Mesenchymal stem cell (in vitro differentiated cells and primary cell): ENCODE measurements at regions not wholly inside any gene's neighbourhood (a gene's known extent, or its start where the extent isn't known, plus 50 kb on each side); places are given as distances from the start of the nearest gene placed in this dataset.

Experiments
- DNase-seq: peaks from one replicate; pipeline ENCODE4 v3.0.0-alpha.2; 2013
- H2AFZ ChIP-seq: one replicate; pipeline ENCODE4 v1.6.1; 2013; ENCODE audit warnings: low read depth, mild to moderate bottlenecking, control low read depth, inconsistent platforms, low read length, moderate library complexity
- H2AK5ac ChIP-seq: 2 replicates; pipeline ENCODE4 v1.6.1; 2013; ENCODE audit warnings: low read length, moderate library complexity, mild to moderate bottlenecking, inconsistent platforms; ENCODE audit not compliant: severe bottlenecking
- H2BK120ac ChIP-seq: one replicate; pipeline ENCODE4 v1.6.1; 2013; ENCODE audit warnings: low read depth, mild to moderate bottlenecking, inconsistent platforms, low read length, moderate library complexity
- H2BK12ac ChIP-seq, 2 experiments: one replicate each; pipeline ENCODE4 v1.6.1; 2013; ENCODE audit warnings: inconsistent platforms in 2 of 2, low read length in 2 of 2, mild to moderate bottlenecking in 2 of 2, moderate library complexity in 2 of 2, control low read depth in 1 of 2
- H2BK15ac ChIP-seq: one replicate; pipeline ENCODE4 v1.6.1; 2013; ENCODE audit warnings: mild to moderate bottlenecking, low read depth, inconsistent platforms; ENCODE audit not compliant: poor library complexity, severe bottlenecking
- H2BK5ac ChIP-seq: 2 replicates; pipeline ENCODE4 v1.6.1; 2013; ENCODE audit warnings: low read depth, mild to moderate bottlenecking, low read length, control low read depth, inconsistent platforms; ENCODE audit not compliant: poor library complexity, severe bottlenecking
- H3K14ac ChIP-seq, 2 experiments: one replicate each; pipeline ENCODE4 v1.6.1; 2013; ENCODE audit warnings: inconsistent platforms in 2 of 2, low read length in 2 of 2, control low read depth in 1 of 2, mild to moderate bottlenecking in 1 of 2, moderate library complexity in 1 of 2
- H3K18ac ChIP-seq, 2 experiments: one replicate each; pipeline ENCODE4 v1.6.1; 2013; ENCODE audit warnings: inconsistent platforms in 2 of 2, low read length in 2 of 2, control low read depth in 1 of 2, low read depth in 1 of 2, mild to moderate bottlenecking in 1 of 2
- H3K23ac ChIP-seq, 2 experiments: one replicate each; pipeline ENCODE4 v1.6.1; 2013; ENCODE audit warnings: inconsistent platforms in 2 of 2, low read length in 2 of 2, mild to moderate bottlenecking in 2 of 2, moderate library complexity in 2 of 2, control low read depth in 1 of 2
- H3K27ac ChIP-seq: 2 replicates; pipeline ENCODE4 v1.5.1; 2013; ENCODE audit warnings: mild to moderate bottlenecking, moderate library complexity, low read length, control low read depth, inconsistent platforms; ENCODE audit not compliant: poor library complexity, severe bottlenecking
- H3K27me3 ChIP-seq, 2 experiments: 2 replicates each; pipeline versions ENCODE4 v1.6.1 to v1.7.0; 2013; ENCODE audit warnings: low read length in 2 of 2, mild to moderate bottlenecking in 2 of 2, moderate library complexity in 2 of 2, control low read depth in 1 of 2, inconsistent platforms in 1 of 2; ENCODE audit not compliant: control insufficient read depth in 1 of 2, insufficient read depth in 1 of 2
- H3K36me3 ChIP-seq, 2 experiments: 2 replicates each; pipeline versions ENCODE4 v1.6.1 to v1.7.0; 2013; ENCODE audit warnings: low read length in 2 of 2, control low read depth in 1 of 2, inconsistent platforms in 1 of 2, low read depth in 1 of 2, mild to moderate bottlenecking in 1 of 2; ENCODE audit not compliant: insufficient read depth in 2 of 2, control insufficient read depth in 1 of 2
- H3K4ac ChIP-seq, 2 experiments: one replicate each; pipeline ENCODE4 v1.6.1; 2013; ENCODE audit warnings: inconsistent platforms in 2 of 2, low read length in 2 of 2, mild to moderate bottlenecking in 2 of 2, moderate library complexity in 2 of 2, control low read depth in 1 of 2, low read depth in 1 of 2
- H3K4me1 ChIP-seq: 2 replicates; pipeline ENCODE4 v1.6.1; 2013; ENCODE audit warnings: low read depth, low read length, control low read depth; ENCODE audit not compliant: control insufficient read depth, insufficient read depth
- H3K4me2 ChIP-seq: 2 replicates; pipeline ENCODE4 v1.6.1; 2013; ENCODE audit warnings: low read length, mild to moderate bottlenecking, inconsistent platforms; ENCODE audit not compliant: poor library complexity, severe bottlenecking
- H3K4me3 ChIP-seq, 2 experiments: 2 replicates each; pipeline versions ENCODE4 v1.5.1 to v1.7.0; 2013; ENCODE audit warnings: low read length in 2 of 2, mild to moderate bottlenecking in 2 of 2, control low read depth in 1 of 2, low read depth in 1 of 2; ENCODE audit not compliant: insufficient read depth in 1 of 2
- H3K79me1 ChIP-seq: replicated peaks from 2 replicates; pipeline ENCODE4 v1.6.1; 2013; ENCODE audit warnings: mild to moderate bottlenecking, control low read depth, low read length, inconsistent platforms; ENCODE audit not compliant: poor library complexity, severe bottlenecking
- H3K9ac ChIP-seq: 2 replicates; pipeline ENCODE4 v1.7.0; 2013; ENCODE audit warnings: mild to moderate bottlenecking, low read length, moderate library complexity
- H3K9me3 ChIP-seq: 2 replicates; pipeline ENCODE4 v1.7.0; 2013; ENCODE audit warnings: mild to moderate bottlenecking, low read length; ENCODE audit not compliant: control insufficient read depth
- H4K8ac ChIP-seq: one replicate; pipeline ENCODE4 v1.6.1; 2013; ENCODE audit warnings: inconsistent platforms, mild to moderate bottlenecking, low read length, moderate library complexity
- H4K91ac ChIP-seq: one replicate; pipeline ENCODE4 v1.6.1; 2013; ENCODE audit warnings: mild to moderate bottlenecking, low read length, inconsistent platforms
- WGBS: methylation state at CpG from one replicate; pipeline ENCODE4 v1.1.7; 2013; ENCODE audit warnings: mixed read lengths; 5-methylcytosine and 5-hydroxymethylcytosine counted together

GRCh38 chr18:51668101-51668500 is 470.6 kb upstream of the MEX3C start:
- DNase-seq: peak; percentile 25
- H2BK5ac ChIP-seq: no peak overlapping the region
- H2BK15ac ChIP-seq: no peak overlapping the region
- H2BK12ac ChIP-seq: no peak overlapping the region
- H2AK5ac ChIP-seq: no peak overlapping the region
- H2BK120ac ChIP-seq: no peak overlapping the region
- no peak overlapping the region for H3K18ac ChIP-seq
- H3K4me2 ChIP-seq: no peak overlapping the region
- H3K9me3 ChIP-seq: peaks cover 9% of the 10 kb centered on the region
- H3K9ac ChIP-seq: no peak overlapping the region
- WGBS: 25% methylated on average over 5 of the region's 10 CpGs
- no peak overlapping the region for H3K4me3 ChIP-seq
- no peak overlapping the region for H3K23ac ChIP-seq
- H3K4ac ChIP-seq: no peak overlapping the region
- H3K27ac ChIP-seq: no peak overlapping the region
- H3K79me1 ChIP-seq: no peaks in the 10 kb centered on the region
- H4K8ac ChIP-seq: no peak overlapping the region
- H3K4me1 ChIP-seq: no peaks in the 10 kb centered on the region
- no peak overlapping the region for H2AFZ ChIP-seq
- peaks cover 0 to 8% of the 10 kb centered on the region in 2 experiments for H3K27me3 ChIP-seq
- no peak overlapping the region for H4K91ac ChIP-seq
- H3K14ac ChIP-seq: no peak overlapping the region
- no peaks in the 10 kb centered on the region for H3K36me3 ChIP-seq

GRCh38 chr18:51668607-51669006 is 471.1 kb upstream of the MEX3C start:
- Histone ChIP-seq H2AK5ac (no peak overlapping the region), H2BK5ac (no peak overlapping the region), H3K14ac (no peak overlapping the region), H3K23ac (no peak overlapping the region), H3K4ac (no peak overlapping the region), H3K4me2 (no peak overlapping the region), H3K4me1 (no peaks in the 10 kb centered on the region), H3K27ac (no peak overlapping the region), H4K91ac (no peak overlapping the region), H3K36me3 (no peaks in the 10 kb centered on the region), H3K9ac (no peak overlapping the region), H3K9me3 (peaks cover 9% of the 10 kb centered on the region), H2AFZ (no peak overlapping the region), H3K18ac (no peak overlapping the region), H4K8ac (no peak overlapping the region), H3K4me3 (no peak overlapping the region), H2BK120ac (no peak overlapping the region), H3K27me3 (peaks cover 0 to 8% of the 10 kb centered on the region in 2 experiments), H3K79me1 (no peaks in the 10 kb centered on the region), H2BK12ac (no peak overlapping the region), H2BK15ac (no peak overlapping the region)
- WGBS: 47% methylated on average over 2 of the region's 2 CpGs
- DNase-seq: no peak

GRCh38 chr18:51686590-51686989 is 489.1 kb upstream of the MEX3C start:
- Histone ChIP-seq H3K4me1 (no peaks in the 10 kb centered on the region), H2BK12ac (no peak overlapping the region), H3K79me1 (no peaks in the 10 kb centered on the region), H3K36me3 (no peaks in the 10 kb centered on the region), H3K14ac (no peak overlapping the region), H3K27me3 (no peaks in the 10 kb centered on the region), H2AK5ac (no peak overlapping the region), H3K4me3 (no peak overlapping the region), H2BK5ac (no peak overlapping the region), H2BK120ac (no peak overlapping the region), H2AFZ (no peak overlapping the region), H3K23ac (no peak overlapping the region), H3K18ac (no peak overlapping the region), H3K4ac (no peak overlapping the region), H3K9ac (no peak overlapping the region), H4K8ac (no peak overlapping the region), H2BK15ac (no peak overlapping the region), H3K27ac (no peak overlapping the region), H3K4me2 (no peak overlapping the region), H4K91ac (no peak overlapping the region), H3K9me3 (peaks cover 1% of the 10 kb centered on the region)
- 66% methylated on average over 7 of the region's 7 CpGs for WGBS
- DNase-seq: no peak

- no peaks in the 10 kb centered on the region for H3K4me1 ChIP-seq
- H3K36me3 ChIP-seq: no peaks in the 10 kb centered on the region
- no peak overlapping the region for H2BK15ac ChIP-seq
- no peak overlapping the region for H2AFZ ChIP-seq
- no peak overlapping the region for H3K9ac ChIP-seq
- H3K4me2 ChIP-seq: no peak overlapping the region
- H3K14ac ChIP-seq: no peak overlapping the region
- no peak overlapping the region for H2BK5ac ChIP-seq
- DNase-seq: no peak
- H3K27me3 ChIP-seq: no peaks in the 10 kb centered on the region
- H3K18ac ChIP-seq: no peak overlapping the region
- H3K27ac ChIP-seq: no peak overlapping the region
- H3K4me3 ChIP-seq: no peak overlapping the region
- H4K91ac ChIP-seq: no peak overlapping the region
- no peaks in the 10 kb centered on the region for H3K79me1 ChIP-seq
- H3K23ac ChIP-seq: no peak overlapping the region
- H2BK12ac ChIP-seq: no peak overlapping the region
- H3K4ac ChIP-seq: no peak overlapping the region
- no peak overlapping the region for H4K8ac ChIP-seq
- H2BK120ac ChIP-seq: no peak overlapping the region
- H2AK5ac ChIP-seq: no peak overlapping the region
- 63% methylated on average over 2 of the region's 2 CpGs for WGBS
- H3K9me3 ChIP-seq: no peaks in the 10 kb centered on the region
Measured at GRCh38 chr18:51687845-51688585, 490.5 kb upstream of the MEX3C start.
